Effector memory CD8-positive, alpha-beta T cell (primary cell): ENCODE measurements at regions not wholly inside any gene's neighbourhood (a gene's known extent, or its start where the extent isn't known, plus 50 kb on each side); places are given as distances from the start of the nearest gene placed in this dataset.

Experiments used
- ATAC-seq: fragments of 150-1000 bp; cut with Tn5 transposase; replicated peaks from 2 replicates; pipeline ENCODE4 v1.10.0; 2021; ENCODE audit warnings: mild to moderate bottlenecking, moderate library complexity
- DNase-seq, 3 experiments: peaks; one replicate each; pipeline ENCODE4 v3.0.0; 2021
- H3K27ac Mint-ChIP-seq, 2 donors: one replicate each; pipeline ENCODE4 v1.8.0; 2022; ENCODE audit warnings: mild to moderate bottlenecking in 2 of 2, mixed read lengths in 2 of 2, moderate library complexity in 2 of 2
- H3K27me3 Mint-ChIP-seq, 2 donors: one replicate each; pipeline ENCODE4 v1.8.0; 2022; ENCODE audit warnings: mixed read lengths in 2 of 2
- H3K36me3 Mint-ChIP-seq: one replicate; pipeline ENCODE4 v1.8.0; 2022; ENCODE audit warnings: mild to moderate bottlenecking, moderate library complexity, mixed read lengths; ENCODE audit not compliant: insufficient read depth
- H3K4me1 Mint-ChIP-seq, 2 donors: one replicate each; pipeline ENCODE4 v1.8.0; 2022; ENCODE audit warnings: low read depth in 2 of 2, mixed read lengths in 2 of 2
- H3K4me3 Mint-ChIP-seq, 2 donors: one replicate each; pipeline ENCODE4 v1.8.0; 2022; ENCODE audit warnings: mild to moderate bottlenecking in 2 of 2, mixed read lengths in 2 of 2, moderate library complexity in 2 of 2
- H3K9me3 Mint-ChIP-seq, 2 donors: one replicate each; pipeline ENCODE4 v1.8.0; 2022; ENCODE audit warnings: mixed read lengths in 2 of 2

GRCh38 chr5:28743716-28744110, 1705.3 kb upstream of the CDH9 start:
- H3K9me3 Mint-ChIP-seq = peaks cover 10 to 13% of the 10 kb centered on the region in 2 donors
- H3K27ac Mint-ChIP-seq = no peak overlapping the region
- DNase-seq = no peak
- no peaks in the 10 kb centered on the region for H3K36me3 Mint-ChIP-seq
- no peaks in the 10 kb centered on the region for H3K27me3 Mint-ChIP-seq
- H3K4me1 Mint-ChIP-seq = no peaks in the 10 kb centered on the region
- no peak overlapping the region for H3K4me3 Mint-ChIP-seq
- ATAC-seq = no peak

GRCh38 chr5:28743025-28743715, 1704.8 kb upstream of the CDH9 start:
- no peaks in the 10 kb centered on the region for H3K36me3 Mint-ChIP-seq
- H3K27me3 Mint-ChIP-seq = no peaks in the 10 kb centered on the region
- ATAC-seq = no peak
- DNase-seq = no peak
- H3K4me1 Mint-ChIP-seq = no peaks in the 10 kb centered on the region
- no peak overlapping the region for H3K4me3 Mint-ChIP-seq
- no peak overlapping the region for H3K27ac Mint-ChIP-seq
- peaks cover 9 to 13% of the 10 kb centered on the region in 2 donors for H3K9me3 Mint-ChIP-seq

- Mint-ChIP-seq H3K9me3 (peaks cover 13 to 23% of the 10 kb centered on the region in 2 donors), H3K36me3 (no peaks in the 10 kb centered on the region), H3K27me3 (no peaks in the 10 kb centered on the region), H3K4me1 (no peaks in the 10 kb centered on the region), H3K27ac (no peak overlapping the region), H3K4me3 (no peak overlapping the region)
- no peak for ATAC-seq
- DNase-seq = no peak
These were observed 1699.3 kb upstream of the CDH9 start for GRCh38 chr5:28737682-28738081.

- ATAC-seq (no peak), DNase-seq (no peak)
- no peaks in the 10 kb centered on the region for H3K27me3 Mint-ChIP-seq
- no peaks in the 10 kb centered on the region for H3K4me1 Mint-ChIP-seq
- no peak overlapping the region for H3K27ac Mint-ChIP-seq
- H3K4me3 Mint-ChIP-seq = no peak overlapping the region
- no peaks in the 10 kb centered on the region for H3K36me3 Mint-ChIP-seq
- H3K9me3 Mint-ChIP-seq = peaks cover 13 to 23% of the 10 kb centered on the region in 2 donors
These were observed 1698.8 kb upstream of the CDH9 start for GRCh38 chr5:28737222-28737621.

DNA sequence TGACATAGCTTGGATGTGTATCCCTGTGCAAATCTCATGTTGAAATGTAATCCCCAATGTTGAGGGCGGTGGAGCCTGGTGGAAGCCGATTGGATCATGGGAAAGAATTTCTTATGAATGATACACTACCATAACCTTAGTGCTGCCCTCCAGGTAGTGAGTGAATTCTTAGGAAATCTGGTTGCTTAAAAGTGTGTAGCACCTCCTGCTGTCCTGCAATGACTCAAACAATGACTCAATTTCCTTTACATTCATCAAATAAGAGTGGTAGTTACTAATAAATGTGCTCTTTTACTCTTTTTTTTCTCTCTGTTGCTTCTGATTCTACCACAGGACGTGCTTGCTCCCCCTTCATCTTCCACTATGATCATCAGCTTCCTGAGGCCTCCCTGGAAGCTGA, 1696.0 kb upstream of the CDH9 start:
- H3K27ac Mint-ChIP-seq = no peak overlapping the region
- no peaks in the 10 kb centered on the region for H3K27me3 Mint-ChIP-seq
- ATAC-seq (no peak), DNase-seq (no peak)
- H3K4me3 Mint-ChIP-seq = no peak overlapping the region
- no peaks in the 10 kb centered on the region for H3K4me1 Mint-ChIP-seq
- H3K9me3 Mint-ChIP-seq = peaks cover 9 to 23% of the 10 kb centered on the region in 2 donors
- H3K36me3 Mint-ChIP-seq = no peaks in the 10 kb centered on the region

DNA sequence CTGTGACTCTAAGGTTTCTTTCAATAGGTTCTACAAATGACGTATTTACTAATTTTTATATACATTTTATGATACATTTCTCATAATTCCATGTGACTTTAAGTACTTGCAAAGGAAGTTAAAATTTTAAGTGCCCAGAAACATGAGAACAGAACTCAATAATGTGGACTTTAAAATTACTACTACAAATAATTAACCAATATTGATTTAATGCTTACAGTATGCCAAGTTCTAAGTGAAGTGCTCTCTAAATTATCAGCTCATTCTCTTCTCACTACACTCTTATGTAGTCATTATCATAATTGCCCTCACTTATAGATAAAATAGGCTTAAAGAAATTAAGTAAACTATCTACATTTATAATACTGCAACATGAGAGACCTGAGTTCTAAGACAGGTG, 1690.7 kb upstream of the CDH9 start:
- Mint-ChIP-seq H3K9me3 (peaks cover 3 to 9% of the 10 kb centered on the region in 2 donors), H3K36me3 (peaks cover 3% of the 10 kb centered on the region), H3K27ac (no peak overlapping the region), H3K27me3 (no peaks in the 10 kb centered on the region), H3K4me1 (no peaks in the 10 kb centered on the region), H3K4me3 (no peak overlapping the region)
- ATAC-seq = no peak
- no peak for DNase-seq

GRCh38 chr5:28726815-28727214, 1688.4 kb upstream of the CDH9 start:
- Mint-ChIP-seq H3K27ac (no peak overlapping the region), H3K4me1 (no peaks in the 10 kb centered on the region), H3K36me3 (peaks cover 3% of the 10 kb centered on the region), H3K9me3 (peaks cover 7 to 15% of the 10 kb centered on the region in 2 donors), H3K4me3 (no peak overlapping the region), H3K27me3 (no peaks in the 10 kb centered on the region)
- DNase-seq (no peak), ATAC-seq (no peak)

DNA sequence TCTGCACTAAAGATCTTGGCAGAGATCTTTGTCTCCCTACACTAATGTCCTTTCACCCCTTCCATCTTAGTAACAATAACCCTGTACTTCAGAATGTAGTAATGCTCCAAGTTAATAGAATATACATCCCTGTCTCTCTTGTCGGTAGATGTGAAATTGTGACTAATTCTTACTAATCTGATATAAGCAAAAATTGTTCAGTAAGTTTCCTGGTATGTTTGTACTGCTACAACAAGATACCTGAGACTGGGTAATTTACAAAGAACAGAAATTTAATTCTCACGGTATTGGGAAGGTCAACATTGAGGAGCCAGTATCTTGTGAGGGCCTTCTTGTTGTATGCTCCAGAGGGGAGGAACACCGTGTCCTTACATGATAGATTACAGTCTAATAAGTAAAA, 1686.6 kb upstream of the CDH9 start:
- H3K36me3 Mint-ChIP-seq = peaks cover 3% of the 10 kb centered on the region
- no peak for ATAC-seq
- no peak overlapping the region for H3K4me3 Mint-ChIP-seq
- no peaks in the 10 kb centered on the region for H3K4me1 Mint-ChIP-seq
- H3K27ac Mint-ChIP-seq = no peak overlapping the region
- DNase-seq = no peak
- H3K9me3 Mint-ChIP-seq = peaks cover 9 to 15% of the 10 kb centered on the region in 2 donors
- no peaks in the 10 kb centered on the region for H3K27me3 Mint-ChIP-seq

DNA sequence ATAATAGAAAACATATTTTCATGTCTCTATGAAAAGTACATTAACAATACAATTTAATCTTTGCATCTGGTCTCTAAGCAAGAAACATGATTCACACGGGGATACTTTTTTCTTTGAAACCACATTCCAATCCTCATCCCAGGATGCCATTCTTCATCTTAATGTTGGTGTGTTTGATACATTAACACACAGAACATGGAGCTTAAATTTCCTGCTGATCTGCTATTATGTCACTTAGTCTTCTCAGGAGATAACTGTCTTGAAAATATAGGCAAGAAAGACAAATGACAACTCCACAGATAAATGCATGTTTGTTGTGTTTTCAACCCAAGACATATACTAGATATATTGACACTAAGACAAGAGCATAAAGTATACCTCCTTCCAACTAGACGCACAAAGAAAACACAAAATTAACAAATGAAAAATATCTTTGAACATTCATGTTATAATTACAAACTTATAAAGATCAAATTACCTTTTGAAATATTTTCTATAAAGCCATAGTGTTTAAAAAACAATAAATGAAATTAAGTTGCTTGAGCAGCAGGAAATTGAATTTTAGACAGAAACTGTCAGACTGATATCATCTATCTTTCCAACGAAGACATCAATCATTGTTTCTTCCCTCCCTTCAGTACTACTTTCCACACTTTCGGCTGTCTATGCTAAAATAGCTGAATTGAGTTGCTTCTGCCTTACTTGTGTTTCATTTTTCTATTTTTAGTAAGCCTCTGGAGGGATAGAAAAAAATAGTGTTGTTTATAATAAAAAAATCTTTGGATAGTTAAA, 1676.7 kb upstream of the CDH9 start:
- Mint-ChIP-seq H3K36me3 (no peaks in the 10 kb centered on the region), H3K4me1 (no peaks in the 10 kb centered on the region), H3K4me3 (no peak overlapping the region)

GRCh38 chr5:28710360-28710759, 1672.0 kb upstream of the CDH9 start:
- Mint-ChIP-seq H3K36me3 (no peaks in the 10 kb centered on the region), H3K4me3 (no peak overlapping the region), H3K4me1 (no peaks in the 10 kb centered on the region), H3K27ac (no peak overlapping the region), H3K9me3 (peaks cover 10 to 18% of the 10 kb centered on the region in 2 donors), H3K27me3 (no peaks in the 10 kb centered on the region)
- ATAC-seq = no peak
- DNase-seq = no peak

More for the DNA sequence above, 1676.7 kb upstream of the CDH9 start:
- DNase-seq (no peak), ATAC-seq (no peak)
- Mint-ChIP-seq H3K27ac (no peak overlapping the region), H3K9me3 (peaks cover 2 to 13% of the 10 kb centered on the region in 2 donors), H3K27me3 (no peaks in the 10 kb centered on the region)

- H3K4me3 Mint-ChIP-seq = no peak overlapping the region
- no peaks in the 10 kb centered on the region for H3K4me1 Mint-ChIP-seq
- H3K27ac Mint-ChIP-seq = no peak overlapping the region
- DNase-seq (no peak), ATAC-seq (no peak)
- H3K27me3 Mint-ChIP-seq = no peaks in the 10 kb centered on the region
- no peaks in the 10 kb centered on the region for H3K36me3 Mint-ChIP-seq
- H3K9me3 Mint-ChIP-seq = peaks cover 13 to 18% of the 10 kb centered on the region in 2 donors
These were observed 1670.1 kb upstream of the CDH9 start for GRCh38 chr5:28708472-28708871.

- Mint-ChIP-seq H3K27ac (no peak overlapping the region), H3K9me3 (peaks cover 11 to 13% of the 10 kb centered on the region in 2 donors), H3K4me3 (no peak overlapping the region), H3K4me1 (no peaks in the 10 kb centered on the region), H3K27me3 (no peaks in the 10 kb centered on the region), H3K36me3 (no peaks in the 10 kb centered on the region)
- ATAC-seq (no peak), DNase-seq (no peak)
These were observed 1669.3 kb upstream of the CDH9 start for GRCh38 chr5:28707706-28708105.

DNA sequence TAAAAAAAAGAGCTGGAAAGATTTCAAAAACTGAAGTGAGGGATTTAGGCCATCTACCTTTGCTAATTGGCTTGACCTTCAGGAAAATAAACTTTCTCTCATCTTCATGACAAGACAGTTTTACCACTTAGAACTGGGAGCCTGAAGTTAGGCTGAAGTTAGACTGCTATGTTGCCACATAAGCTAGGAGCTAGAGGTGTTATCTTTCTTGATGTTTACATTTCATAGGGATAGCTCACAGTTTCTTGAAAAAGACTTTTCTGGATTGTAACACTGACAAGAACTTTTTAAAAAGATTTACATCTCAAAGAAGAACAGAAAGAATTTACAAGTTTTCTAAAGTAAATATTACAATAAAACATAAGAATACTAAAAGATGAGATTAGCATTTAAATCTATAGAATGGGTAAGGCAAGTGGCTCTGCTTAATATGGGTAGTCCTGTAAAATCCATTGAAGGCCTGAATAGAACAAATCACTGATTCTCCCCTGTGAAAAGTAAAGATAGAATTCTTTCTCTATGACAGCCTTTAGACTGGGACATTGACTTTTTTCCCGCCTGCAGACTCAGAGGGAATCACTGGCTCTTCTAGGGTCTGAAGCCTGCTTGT, 1665.4 kb upstream of the CDH9 start:
- H3K9me3 Mint-ChIP-seq = peaks cover 14 to 26% of the 10 kb centered on the region in 2 donors

GRCh38 chr5:28691526-28691925, 1653.1 kb upstream of the CDH9 start:
- Mint-ChIP-seq H3K27ac (no peak overlapping the region), H3K9me3 (peaks cover 0 to 3% of the 10 kb centered on the region in 2 donors), H3K4me1 (no peaks in the 10 kb centered on the region), H3K27me3 (no peaks in the 10 kb centered on the region), H3K36me3 (peaks cover 3% of the 10 kb centered on the region), H3K4me3 (no peak overlapping the region)
- ATAC-seq (no peak), DNase-seq (no peak)

More for the DNA sequence above, 1665.4 kb upstream of the CDH9 start:
- H3K27ac Mint-ChIP-seq = no peak overlapping the region
- H3K27me3 Mint-ChIP-seq = no peaks in the 10 kb centered on the region
- no peak overlapping the region for H3K4me3 Mint-ChIP-seq
- ATAC-seq (no peak), DNase-seq (no peak)
- H3K4me1 Mint-ChIP-seq = no peaks in the 10 kb centered on the region
- no peaks in the 10 kb centered on the region for H3K36me3 Mint-ChIP-seq
